ENCODE measurements at regions not wholly inside any gene's neighbourhood (a gene's known extent, or its start where the extent isn't known, plus 50 kb on each side); places are given as distances from the start of the nearest gene placed in this dataset.

DNA sequence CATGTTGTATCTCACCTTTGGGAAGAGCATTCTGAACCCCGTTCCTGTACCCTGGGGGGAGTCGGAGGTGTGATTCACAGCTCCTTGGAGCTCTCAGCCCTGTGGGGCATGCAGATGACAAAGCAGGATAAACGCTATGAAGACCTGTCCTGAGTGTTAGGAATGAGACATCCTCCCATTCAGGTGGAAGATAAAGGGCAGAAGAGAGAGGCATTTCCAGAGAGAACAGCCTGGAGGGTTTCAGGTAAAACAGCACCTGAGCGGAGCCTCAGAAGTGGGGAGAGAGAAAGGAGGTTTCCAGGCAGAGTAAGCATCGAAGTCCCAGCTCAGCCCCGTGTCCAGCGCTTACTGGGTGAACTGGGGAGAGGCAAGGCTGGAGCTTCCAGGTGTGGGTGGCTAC, 288.9 kb downstream of the KLF6 start:
- TF ChIP-seq, protein P1, sequence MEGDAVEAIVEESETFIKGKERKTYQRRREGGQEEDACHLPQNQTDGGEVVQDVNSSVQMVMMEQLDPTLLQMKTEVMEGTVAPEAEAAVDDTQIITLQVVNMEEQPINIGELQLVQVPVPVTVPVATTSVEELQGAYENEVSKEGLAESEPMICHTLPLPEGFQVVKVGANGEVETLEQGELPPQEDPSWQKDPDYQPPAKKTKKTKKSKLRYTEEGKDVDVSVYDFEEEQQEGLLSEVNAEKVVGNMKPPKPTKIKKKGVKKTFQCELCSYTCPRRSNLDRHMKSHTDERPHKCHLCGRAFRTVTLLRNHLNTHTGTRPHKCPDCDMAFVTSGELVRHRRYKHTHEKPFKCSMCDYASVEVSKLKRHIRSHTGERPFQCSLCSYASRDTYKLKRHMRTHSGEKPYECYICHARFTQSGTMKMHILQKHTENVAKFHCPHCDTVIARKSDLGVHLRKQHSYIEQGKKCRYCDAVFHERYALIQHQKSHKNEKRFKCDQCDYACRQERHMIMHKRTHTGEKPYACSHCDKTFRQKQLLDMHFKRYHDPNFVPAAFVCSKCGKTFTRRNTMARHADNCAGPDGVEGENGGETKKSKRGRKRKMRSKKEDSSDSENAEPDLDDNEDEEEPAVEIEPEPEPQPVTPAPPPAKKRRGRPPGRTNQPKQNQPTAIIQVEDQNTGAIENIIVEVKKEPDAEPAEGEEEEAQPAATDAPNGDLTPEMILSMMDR (IDR thresholded peaks at IDR 0.05; ENCODE audit: insufficient read depth, low read length, poor library complexity, severe bottlenecking), result no peak
- no peak for DNase-seq (ENCODE audit: low read depth)
- Histone ChIP-seq H3K36me3 (ENCODE audit: control insufficient read depth, insufficient read depth, low read length) (no peaks in the 10 kb centered on the region), H3K4me3 (ENCODE audit: low read depth, low read length) (no peak overlapping the region), H3K27me3 (ENCODE audit: control insufficient read depth, insufficient read depth, low read length) (no peaks in the 10 kb centered on the region)

DNA sequence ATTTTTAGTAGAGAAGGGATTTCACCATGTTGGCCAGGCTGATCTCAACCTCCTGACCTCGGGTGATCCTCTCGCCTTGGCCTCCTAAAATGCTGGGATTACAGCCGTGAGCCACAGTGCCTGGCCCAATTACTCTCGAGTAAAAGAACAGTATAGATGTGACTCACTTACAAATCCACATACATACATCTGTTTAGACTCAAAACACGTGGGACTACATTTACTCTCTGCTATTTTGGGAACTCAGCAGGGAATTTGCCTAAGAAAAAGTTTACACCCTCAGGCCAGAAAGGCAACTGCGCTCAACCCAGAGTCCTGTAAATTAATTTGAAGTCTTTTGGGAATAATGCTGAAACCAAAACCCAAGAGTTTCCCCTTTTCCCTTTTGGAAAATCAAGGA, 289.7 kb downstream of the KLF6 start:
- Histone ChIP-seq H3K4me3 (ENCODE audit: low read depth, low read length) (no peak overlapping the region), H3K36me3 (ENCODE audit: control insufficient read depth, insufficient read depth, low read length) (no peaks in the 10 kb centered on the region), H3K27me3 (ENCODE audit: control insufficient read depth, insufficient read depth, low read length) (no peaks in the 10 kb centered on the region)
- TF ChIP-seq, protein P1 (IDR thresholded peaks at IDR 0.05; ENCODE audit: insufficient read depth, low read length, poor library complexity, severe bottlenecking), result no peak
- no peak for DNase-seq (ENCODE audit: low read depth)

DNA sequence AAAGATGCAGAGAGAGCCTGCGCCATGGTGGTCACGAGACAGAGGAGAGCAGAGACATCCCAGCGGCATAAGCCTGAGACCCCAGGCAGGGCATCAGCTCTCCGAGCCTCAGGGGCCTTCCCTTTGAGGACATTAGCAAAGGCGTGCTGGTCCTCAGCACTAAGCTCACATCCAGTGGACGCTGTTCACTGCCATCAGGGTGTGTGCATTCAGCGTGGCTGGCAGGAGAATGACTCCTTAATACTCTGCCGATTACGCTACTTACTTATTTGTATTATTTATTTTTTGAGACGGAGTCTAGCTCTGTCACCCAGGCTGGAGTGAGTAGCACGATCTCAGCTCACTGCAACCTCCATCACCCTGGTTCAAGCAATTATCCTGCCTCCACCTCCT, 290.2 kb downstream of the KLF6 start:
- TF ChIP-seq, protein P1 (IDR thresholded peaks at IDR 0.05; ENCODE audit: insufficient read depth, low read length, poor library complexity, severe bottlenecking), result no peak
- H3K36me3 ChIP-seq (ENCODE audit: control insufficient read depth, insufficient read depth, low read length), result no peaks in the 10 kb centered on the region
- no peak overlapping the region for H3K4me3 ChIP-seq (ENCODE audit: low read depth, low read length)
- no peaks in the 10 kb centered on the region for H3K27me3 ChIP-seq (ENCODE audit: control insufficient read depth, insufficient read depth, low read length)
- no peak for DNase-seq (ENCODE audit: low read depth)

DNA sequence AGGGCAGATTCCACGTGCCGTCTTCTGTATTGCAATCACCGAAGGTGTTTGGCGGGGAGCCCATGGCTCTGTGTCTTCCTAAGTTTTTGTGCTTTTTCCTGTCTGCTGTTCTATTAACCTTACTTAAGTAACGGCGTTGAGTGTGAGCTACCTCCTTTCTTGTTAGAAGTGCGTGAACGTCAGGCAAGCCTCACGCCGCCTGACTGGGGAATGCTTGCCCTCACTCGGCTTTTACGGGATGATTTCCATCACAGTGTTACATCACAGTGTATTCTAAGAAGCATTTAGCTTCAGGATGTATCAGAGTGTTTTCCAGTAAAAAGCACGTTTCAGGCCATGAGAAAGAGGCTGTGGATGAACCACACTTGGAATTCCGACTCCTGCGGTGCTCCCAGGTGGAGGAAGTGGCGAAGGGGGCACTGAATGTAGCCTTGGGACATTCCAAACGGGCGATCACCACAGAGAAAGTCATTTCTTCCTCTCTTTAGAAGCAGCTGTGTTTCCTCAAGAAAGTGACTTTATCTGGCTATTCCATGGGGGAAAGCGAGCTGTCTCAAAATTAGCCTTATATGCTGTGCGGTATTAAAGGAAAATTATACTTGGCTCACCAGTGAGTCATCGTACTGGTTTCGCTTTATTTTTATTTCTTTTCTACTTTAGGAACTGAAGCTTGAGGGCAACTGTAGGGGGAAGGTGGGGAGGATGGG, 290.7 kb downstream of the KLF6 start:
- no peak for DNase-seq (ENCODE audit: low read depth)
- TF ChIP-seq, protein P1 (IDR thresholded peaks at IDR 0.05; ENCODE audit: insufficient read depth, low read length, poor library complexity, severe bottlenecking), result no peak
- Histone ChIP-seq H3K36me3 (ENCODE audit: control insufficient read depth, insufficient read depth, low read length) (no peaks in the 10 kb centered on the region), H3K4me3 (ENCODE audit: low read depth, low read length) (no peak overlapping the region), H3K27me3 (ENCODE audit: control insufficient read depth, insufficient read depth, low read length) (no peaks in the 10 kb centered on the region)

DNA sequence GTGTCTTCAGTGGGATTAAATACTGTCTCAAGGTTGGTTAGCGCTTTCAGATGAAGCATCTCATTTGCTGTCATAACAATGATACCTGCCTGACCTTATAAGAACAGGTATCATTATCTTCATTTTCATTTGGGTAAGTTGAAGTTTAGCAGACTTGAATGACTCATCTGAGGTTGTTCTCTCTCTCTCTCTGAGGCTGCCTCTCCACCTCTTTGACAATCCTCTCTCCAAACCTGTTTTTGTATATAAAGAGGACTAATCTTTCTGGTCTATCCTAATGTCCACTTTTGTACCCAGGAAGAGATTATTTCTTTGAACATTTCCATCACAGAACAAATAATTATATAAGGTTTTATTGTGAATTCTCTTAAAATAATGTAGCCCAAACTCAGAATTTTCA, 291.4 kb downstream of the KLF6 start:
- no peaks in the 10 kb centered on the region for H3K36me3 ChIP-seq (ENCODE audit: control insufficient read depth, insufficient read depth, low read length)
- TF ChIP-seq, protein P1 (IDR thresholded peaks at IDR 0.05; ENCODE audit: insufficient read depth, low read length, poor library complexity, severe bottlenecking), result no peak
- no peaks in the 10 kb centered on the region for H3K27me3 ChIP-seq (ENCODE audit: control insufficient read depth, insufficient read depth, low read length)
- no peak overlapping the region for H3K4me3 ChIP-seq (ENCODE audit: low read depth, low read length)
- no peak for DNase-seq (ENCODE audit: low read depth)

DNA sequence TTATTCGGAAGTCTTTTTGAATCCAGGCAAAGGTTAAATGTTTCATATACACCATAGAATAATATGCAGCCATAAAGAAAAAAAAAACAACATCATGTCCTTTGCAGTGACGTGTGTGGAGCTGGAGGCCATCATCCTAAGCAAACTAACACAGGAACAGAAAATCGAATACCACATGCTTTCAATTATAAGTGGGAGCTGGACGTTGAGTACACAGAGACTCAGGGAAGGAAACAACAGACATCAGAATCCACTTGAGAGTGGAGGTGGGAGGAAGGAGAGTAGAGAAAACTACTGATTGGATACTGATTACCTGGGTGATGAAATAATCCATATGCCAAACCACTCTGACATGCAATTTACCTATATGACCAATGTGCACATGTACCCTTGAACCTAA, 293.4 kb downstream of the KLF6 start:
- Histone ChIP-seq H3K36me3 (ENCODE audit: control insufficient read depth, insufficient read depth, low read length) (no peaks in the 10 kb centered on the region), H3K27me3 (ENCODE audit: control insufficient read depth, insufficient read depth, low read length) (no peaks in the 10 kb centered on the region), H3K4me3 (ENCODE audit: low read depth, low read length) (no peak overlapping the region)
- TF ChIP-seq, protein P1 (IDR thresholded peaks at IDR 0.05; ENCODE audit: insufficient read depth, low read length, poor library complexity, severe bottlenecking), result no peak
- no peak for DNase-seq (ENCODE audit: low read depth)

All from kidney epithelial cell (primary cell).